Mesenchymal stem cell (in vitro differentiated cells and primary cell): ENCODE measurements at regions not wholly inside any gene's neighbourhood (a gene's known extent, or its start where the extent isn't known, plus 50 kb on each side); places are given as distances from the start of the nearest gene placed in this dataset.

Experiments used
- DNase-seq: peaks from one replicate; pipeline ENCODE4 v3.0.0-alpha.2; 2013
- H2AFZ ChIP-seq: one replicate; pipeline ENCODE4 v1.6.1; 2013; ENCODE audit warnings: low read depth, mild to moderate bottlenecking, control low read depth, inconsistent platforms, low read length, moderate library complexity
- H2AK5ac ChIP-seq: 2 replicates; pipeline ENCODE4 v1.6.1; 2013; ENCODE audit warnings: low read length, moderate library complexity, mild to moderate bottlenecking, inconsistent platforms; ENCODE audit not compliant: severe bottlenecking
- H2BK120ac ChIP-seq: one replicate; pipeline ENCODE4 v1.6.1; 2013; ENCODE audit warnings: low read depth, mild to moderate bottlenecking, inconsistent platforms, low read length, moderate library complexity
- H2BK12ac ChIP-seq, 2 experiments: one replicate each; pipeline ENCODE4 v1.6.1; 2013; ENCODE audit warnings: inconsistent platforms in 2 of 2, low read length in 2 of 2, mild to moderate bottlenecking in 2 of 2, moderate library complexity in 2 of 2, control low read depth in 1 of 2
- H2BK15ac ChIP-seq: one replicate; pipeline ENCODE4 v1.6.1; 2013; ENCODE audit warnings: mild to moderate bottlenecking, low read depth, inconsistent platforms; ENCODE audit not compliant: poor library complexity, severe bottlenecking
- H2BK5ac ChIP-seq: 2 replicates; pipeline ENCODE4 v1.6.1; 2013; ENCODE audit warnings: low read depth, mild to moderate bottlenecking, low read length, control low read depth, inconsistent platforms; ENCODE audit not compliant: poor library complexity, severe bottlenecking
- H3K14ac ChIP-seq, 2 experiments: one replicate each; pipeline ENCODE4 v1.6.1; 2013; ENCODE audit warnings: inconsistent platforms in 2 of 2, low read length in 2 of 2, control low read depth in 1 of 2, mild to moderate bottlenecking in 1 of 2, moderate library complexity in 1 of 2
- H3K18ac ChIP-seq, 2 experiments: one replicate each; pipeline ENCODE4 v1.6.1; 2013; ENCODE audit warnings: inconsistent platforms in 2 of 2, low read length in 2 of 2, control low read depth in 1 of 2, low read depth in 1 of 2, mild to moderate bottlenecking in 1 of 2
- H3K23ac ChIP-seq, 2 experiments: one replicate each; pipeline ENCODE4 v1.6.1; 2013; ENCODE audit warnings: inconsistent platforms in 2 of 2, low read length in 2 of 2, mild to moderate bottlenecking in 2 of 2, moderate library complexity in 2 of 2, control low read depth in 1 of 2
- H3K27ac ChIP-seq: 2 replicates; pipeline ENCODE4 v1.5.1; 2013; ENCODE audit warnings: mild to moderate bottlenecking, moderate library complexity, low read length, control low read depth, inconsistent platforms; ENCODE audit not compliant: poor library complexity, severe bottlenecking
- H3K27me3 ChIP-seq, 2 experiments: 2 replicates each; pipeline versions ENCODE4 v1.6.1 to v1.7.0; 2013; ENCODE audit warnings: low read length in 2 of 2, mild to moderate bottlenecking in 2 of 2, moderate library complexity in 2 of 2, control low read depth in 1 of 2, inconsistent platforms in 1 of 2; ENCODE audit not compliant: control insufficient read depth in 1 of 2, insufficient read depth in 1 of 2
- H3K36me3 ChIP-seq, 2 experiments: 2 replicates each; pipeline versions ENCODE4 v1.6.1 to v1.7.0; 2013; ENCODE audit warnings: low read length in 2 of 2, control low read depth in 1 of 2, inconsistent platforms in 1 of 2, low read depth in 1 of 2, mild to moderate bottlenecking in 1 of 2; ENCODE audit not compliant: insufficient read depth in 2 of 2, control insufficient read depth in 1 of 2
- H3K4ac ChIP-seq, 2 experiments: one replicate each; pipeline ENCODE4 v1.6.1; 2013; ENCODE audit warnings: inconsistent platforms in 2 of 2, low read length in 2 of 2, mild to moderate bottlenecking in 2 of 2, moderate library complexity in 2 of 2, control low read depth in 1 of 2, low read depth in 1 of 2
- H3K4me1 ChIP-seq: 2 replicates; pipeline ENCODE4 v1.6.1; 2013; ENCODE audit warnings: low read depth, low read length, control low read depth; ENCODE audit not compliant: control insufficient read depth, insufficient read depth
- H3K4me2 ChIP-seq: 2 replicates; pipeline ENCODE4 v1.6.1; 2013; ENCODE audit warnings: low read length, mild to moderate bottlenecking, inconsistent platforms; ENCODE audit not compliant: poor library complexity, severe bottlenecking
- H3K4me3 ChIP-seq, 2 experiments: 2 replicates each; pipeline versions ENCODE4 v1.5.1 to v1.7.0; 2013; ENCODE audit warnings: low read length in 2 of 2, mild to moderate bottlenecking in 2 of 2, control low read depth in 1 of 2, low read depth in 1 of 2; ENCODE audit not compliant: insufficient read depth in 1 of 2
- H3K79me1 ChIP-seq: replicated peaks from 2 replicates; pipeline ENCODE4 v1.6.1; 2013; ENCODE audit warnings: mild to moderate bottlenecking, control low read depth, low read length, inconsistent platforms; ENCODE audit not compliant: poor library complexity, severe bottlenecking
- H3K9ac ChIP-seq: 2 replicates; pipeline ENCODE4 v1.7.0; 2013; ENCODE audit warnings: mild to moderate bottlenecking, low read length, moderate library complexity
- H3K9me3 ChIP-seq: 2 replicates; pipeline ENCODE4 v1.7.0; 2013; ENCODE audit warnings: mild to moderate bottlenecking, low read length; ENCODE audit not compliant: control insufficient read depth
- H4K8ac ChIP-seq: one replicate; pipeline ENCODE4 v1.6.1; 2013; ENCODE audit warnings: inconsistent platforms, mild to moderate bottlenecking, low read length, moderate library complexity
- H4K91ac ChIP-seq: one replicate; pipeline ENCODE4 v1.6.1; 2013; ENCODE audit warnings: mild to moderate bottlenecking, low read length, inconsistent platforms
- WGBS: methylation state at CpG from one replicate; pipeline ENCODE4 v1.1.7; 2013; ENCODE audit warnings: mixed read lengths; 5-methylcytosine and 5-hydroxymethylcytosine counted together

DNA sequence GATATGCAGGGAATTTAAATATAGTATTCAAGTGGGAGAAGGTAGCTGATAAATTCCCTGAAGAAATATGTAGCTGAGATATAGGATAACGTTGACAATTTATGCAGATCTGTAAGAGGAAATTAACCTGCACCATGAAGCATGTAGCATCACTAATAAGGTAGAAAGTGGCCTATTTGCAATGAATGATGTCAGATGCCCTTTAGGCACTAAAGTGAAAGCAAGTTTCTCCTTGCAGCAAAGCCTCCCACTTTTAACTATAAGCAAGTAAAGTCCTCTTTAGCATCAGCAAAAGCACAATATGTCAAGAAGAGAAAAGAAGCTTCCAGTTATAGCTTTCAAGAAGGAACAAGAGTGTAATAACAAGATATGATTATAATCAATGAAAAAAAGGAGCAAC lies 102.5 kb upstream of the SLITRK1 start:
- Histone ChIP-seq H2BK15ac (no peak overlapping the region), H2BK120ac (no peak overlapping the region), H3K9ac (no peak overlapping the region), H2AFZ (no peak overlapping the region), H3K79me1 (no peaks in the 10 kb centered on the region), H3K36me3 (no peaks in the 10 kb centered on the region), H2AK5ac (no peak overlapping the region), H3K14ac (no peak overlapping the region), H3K4me3 (no peak overlapping the region), H3K27ac (no peak overlapping the region), H2BK5ac (no peak overlapping the region), H3K27me3 (no peaks in the 10 kb centered on the region), H4K91ac (no peak overlapping the region), H3K18ac (no peak overlapping the region), H3K4me2 (no peak overlapping the region), H4K8ac (no peak overlapping the region), H3K9me3 (peaks cover 7% of the 10 kb centered on the region), H3K23ac (no peak overlapping the region), H2BK12ac (no peak overlapping the region), H3K4me1 (no peaks in the 10 kb centered on the region), H3K4ac (no peak overlapping the region)
- WGBS, result 31% methylated on average over 1 of the region's 1 CpG
- DNase-seq, result no peak

- no peak overlapping the region for H3K14ac ChIP-seq
- H3K4me2 ChIP-seq, result no peak overlapping the region
- H3K4me3 ChIP-seq, result no peak overlapping the region
- H3K23ac ChIP-seq, result no peak overlapping the region
- H3K27me3 ChIP-seq, result no peaks in the 10 kb centered on the region
- H2BK12ac ChIP-seq, result no peak overlapping the region
- no peak overlapping the region for H3K9ac ChIP-seq
- no peak for DNase-seq
- no peak overlapping the region for H3K27ac ChIP-seq
- H4K8ac ChIP-seq, result no peak overlapping the region
- H3K18ac ChIP-seq, result no peak overlapping the region
- WGBS, result 66% methylated on average over 5 of the region's 5 CpGs
- no peak overlapping the region for H2AFZ ChIP-seq
- H2BK15ac ChIP-seq, result no peak overlapping the region
- no peaks in the 10 kb centered on the region for H3K79me1 ChIP-seq
- H3K9me3 ChIP-seq, result peaks cover 7% of the 10 kb centered on the region
- H2BK120ac ChIP-seq, result no peak overlapping the region
- no peak overlapping the region for H2AK5ac ChIP-seq
- no peaks in the 10 kb centered on the region for H3K36me3 ChIP-seq
- H3K4me1 ChIP-seq, result no peaks in the 10 kb centered on the region
- H2BK5ac ChIP-seq, result no peak overlapping the region
- no peak overlapping the region for H4K91ac ChIP-seq
- H3K4ac ChIP-seq, result no peak overlapping the region
Measured at GRCh38 chr13:83980331-83980730, 98.1 kb upstream of the SLITRK1 start.

DNA sequence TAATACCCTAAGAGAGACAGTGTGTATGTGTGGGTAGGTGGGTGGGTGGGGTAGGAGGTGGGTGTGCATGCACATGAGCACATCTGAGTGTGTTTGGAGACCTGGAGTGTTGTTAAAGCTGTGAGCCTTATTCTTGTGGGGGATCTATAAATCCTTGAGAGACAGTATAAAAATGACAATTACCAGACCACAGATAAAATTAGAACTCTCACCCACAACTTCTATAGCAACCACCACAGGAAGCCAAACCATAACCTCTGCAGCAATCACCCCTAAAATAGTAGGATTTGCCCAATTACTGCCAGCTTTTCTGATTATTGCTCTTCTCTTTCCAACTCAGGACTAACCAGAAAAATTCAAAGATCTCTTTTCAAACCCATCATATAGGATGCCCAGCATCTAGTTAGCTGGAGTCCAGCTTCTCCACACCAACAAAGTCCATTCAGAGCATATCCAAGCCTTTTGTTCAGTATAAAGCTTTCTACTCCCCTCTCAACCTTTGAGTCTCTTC lies 93.4 kb upstream of the SLITRK1 start:
- no peak overlapping the region for H2BK120ac ChIP-seq
- no peak overlapping the region for H4K91ac ChIP-seq
- H3K23ac ChIP-seq, result no peak overlapping the region
- no peak overlapping the region for H2BK12ac ChIP-seq
- no peak overlapping the region for H3K4me3 ChIP-seq
- H2BK15ac ChIP-seq, result no peak overlapping the region
- H3K36me3 ChIP-seq, result no peaks in the 10 kb centered on the region
- H3K4me2 ChIP-seq, result no peak overlapping the region
- H3K9ac ChIP-seq, result no peak overlapping the region
- DNase-seq, result no peak
- no peak overlapping the region for H3K14ac ChIP-seq
- no peaks in the 10 kb centered on the region for H3K27me3 ChIP-seq
- no peak overlapping the region for H3K4ac ChIP-seq
- H2BK5ac ChIP-seq, result no peak overlapping the region
- peaks cover 3% of the 10 kb centered on the region for H3K9me3 ChIP-seq
- no peak overlapping the region for H4K8ac ChIP-seq
- H2AFZ ChIP-seq, result no peak overlapping the region
- no peak overlapping the region for H2AK5ac ChIP-seq
- H3K4me1 ChIP-seq, result no peaks in the 10 kb centered on the region
- H3K18ac ChIP-seq, result no peak overlapping the region
- H3K27ac ChIP-seq, result no peak overlapping the region
- H3K79me1 ChIP-seq, result no peaks in the 10 kb centered on the region

DNA sequence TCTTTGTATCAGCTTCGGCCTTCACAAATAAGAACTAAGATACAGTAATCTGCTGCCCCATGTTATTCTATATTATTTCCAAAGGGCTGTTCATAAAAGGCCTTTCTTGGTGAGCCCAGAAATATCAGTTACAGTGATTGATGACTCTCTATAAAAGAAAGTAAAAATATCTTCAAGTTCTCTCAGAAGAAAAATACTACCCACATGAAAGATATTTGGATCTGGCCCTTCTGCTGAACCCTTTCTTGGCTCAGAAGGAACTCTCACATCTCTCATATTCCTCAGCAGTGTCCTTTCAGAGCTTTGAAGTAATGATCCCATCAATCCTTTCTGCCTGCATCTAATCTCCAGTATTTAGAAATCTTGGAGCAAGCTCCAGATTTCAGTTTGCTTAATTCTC lies 76.3 kb upstream of the SLITRK1 start:
- H3K18ac ChIP-seq, result no peak overlapping the region
- H3K9me3 ChIP-seq, result no peaks in the 10 kb centered on the region
- no peak overlapping the region for H2AK5ac ChIP-seq
- 100% methylated on average over 1 of the region's 1 CpG for WGBS
- H2BK15ac ChIP-seq, result no peak overlapping the region
- no peak overlapping the region for H3K27ac ChIP-seq
- no peaks in the 10 kb centered on the region for H3K36me3 ChIP-seq
- no peak overlapping the region for H3K23ac ChIP-seq
- no peak overlapping the region for H2BK12ac ChIP-seq
- no peak overlapping the region for H3K4me3 ChIP-seq
- H4K91ac ChIP-seq, result no peak overlapping the region
- H3K14ac ChIP-seq, result no peak overlapping the region
- no peak overlapping the region for H2BK120ac ChIP-seq
- no peaks in the 10 kb centered on the region for H3K79me1 ChIP-seq
- H3K9ac ChIP-seq, result no peak overlapping the region
- H4K8ac ChIP-seq, result no peak overlapping the region
- no peak for DNase-seq
- H3K27me3 ChIP-seq, result no peaks in the 10 kb centered on the region
- no peaks in the 10 kb centered on the region for H3K4me1 ChIP-seq
- no peak overlapping the region for H2AFZ ChIP-seq
- H3K4me2 ChIP-seq, result no peak overlapping the region
- H3K4ac ChIP-seq, result no peak overlapping the region
- no peak overlapping the region for H2BK5ac ChIP-seq
